Tibial nerve (tissue), 4 donors: ENCODE measurements at regions not wholly inside any gene's neighbourhood (a gene's known extent, or its start where the extent isn't known, plus 50 kb on each side); places are given as distances from the start of the nearest gene placed in this dataset.

Experiments used
- DNase-seq, 2 donors: peaks; one replicate each; pipeline ENCODE4 v3.0.0-alpha.2; 2019; ENCODE audit warnings: low spot score in 2 of 2
- H3K27ac ChIP-seq, 4 donors: fragments of 200-600 bp; sonication (generic) in 3 of 4; one replicate each; pipeline ENCODE4 v1.5.1; 2017 to 2019; ENCODE audit warnings: mild to moderate bottlenecking in 1 of 4
- H3K27me3 ChIP-seq, 2 donors: fragments of 200-600 bp; sonication (generic) in 1 of 2; one replicate each; pipeline versions ENCODE4 v1.5.1 to v1.6.0; 2017 to 2019
- H3K36me3 ChIP-seq, 3 donors: fragments of 200-600 bp; sonication (generic); one replicate each; pipeline ENCODE4 v1.5.1; 2018 to 2019
- H3K4me1 ChIP-seq, 4 donors: fragments of 200-600 bp; sonication (generic) in 3 of 4; one replicate each; pipeline ENCODE4 v1.5.1; 2017 to 2019
- H3K4me3 ChIP-seq, 4 donors: fragments of 200-600 bp; sonication (generic) in 3 of 4; one replicate each; pipeline ENCODE4 v1.5.1; 2017 to 2019; ENCODE audit warnings: mild to moderate bottlenecking in 1 of 4, moderate library complexity in 1 of 4
- H3K9me3 ChIP-seq, 4 donors: fragments of 200-600 bp; sonication (generic) in 3 of 4; one replicate each; pipeline ENCODE4 v1.5.1; 2017 to 2019
- EP300 ChIP-seq, 2 donors: sonication (generic); formaldehyde crosslinking; IDR thresholded peaks; one replicate each; pipeline ENCODE4 v1.6.1; 2017; ENCODE audit warnings: antibody characterized with exemption in 2 of 2, mild to moderate bottlenecking in 1 of 2
- POLR2A ChIP-seq, 2 donors: fragments of 450-650 bp; IDR thresholded peaks; one replicate each; pipeline ENCODE4 v1.6.1; 2017; ENCODE audit warnings: antibody characterized with exemption in 2 of 2, mild to moderate bottlenecking in 2 of 2, moderate library complexity in 2 of 2
- WGBS, 2 donors: methylation state at CpG; one replicate each; pipeline ENCODE4 v1.1.5; 2018; 5-methylcytosine and 5-hydroxymethylcytosine counted together
- TF ChIP-seq, protein P1 (sequence below), 5 experiments: fragments of 200-600 bp in 3 of 5; fragments of 450-650 bp in 2 of 5; sonication (generic) in 3 of 5; IDR thresholded peaks; one replicate each; pipeline ENCODE4 v1.5.1; 2016 to 2019; ENCODE audit warnings: antibody characterized with exemption in 5 of 5, mild to moderate bottlenecking in 3 of 5, moderate library complexity in 2 of 5

DNA sequence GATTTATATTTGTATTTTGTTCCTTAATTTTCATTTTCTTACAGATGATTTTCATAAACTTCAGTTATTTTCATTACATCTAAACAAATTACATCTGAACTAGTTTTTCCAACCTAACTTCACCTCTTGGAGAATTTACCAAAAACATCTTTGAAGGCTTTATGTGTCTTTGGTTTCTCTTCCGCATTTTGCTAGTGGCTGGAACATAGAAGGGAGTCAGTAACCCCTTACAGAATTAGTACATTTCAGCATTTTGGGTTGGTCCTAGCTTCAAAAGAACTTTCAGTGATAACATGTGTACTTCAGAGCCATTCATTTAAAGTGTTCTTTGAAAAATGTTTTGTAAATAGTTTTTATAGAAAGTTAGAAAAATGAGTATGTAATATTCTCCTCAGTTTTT is 169.8 kb upstream of the MTPN start:
- Histone ChIP-seq H3K27ac (no peak overlapping the region), H3K4me1 (no peaks in the 10 kb centered on the region), H3K9me3 (no peaks in the 10 kb centered on the region), H3K4me3 (no peak overlapping the region), H3K36me3 (no peaks in the 10 kb centered on the region), H3K27me3 (no peaks in the 10 kb centered on the region)
- no peak for DNase-seq
- WGBS, 2 donors, result 81 to 94% methylated on average over 1 of the region's 1 CpG
- TF ChIP-seq EP300 (IDR thresholded peaks at IDR 0.05), result no peak
- TF ChIP-seq, protein P1, sequence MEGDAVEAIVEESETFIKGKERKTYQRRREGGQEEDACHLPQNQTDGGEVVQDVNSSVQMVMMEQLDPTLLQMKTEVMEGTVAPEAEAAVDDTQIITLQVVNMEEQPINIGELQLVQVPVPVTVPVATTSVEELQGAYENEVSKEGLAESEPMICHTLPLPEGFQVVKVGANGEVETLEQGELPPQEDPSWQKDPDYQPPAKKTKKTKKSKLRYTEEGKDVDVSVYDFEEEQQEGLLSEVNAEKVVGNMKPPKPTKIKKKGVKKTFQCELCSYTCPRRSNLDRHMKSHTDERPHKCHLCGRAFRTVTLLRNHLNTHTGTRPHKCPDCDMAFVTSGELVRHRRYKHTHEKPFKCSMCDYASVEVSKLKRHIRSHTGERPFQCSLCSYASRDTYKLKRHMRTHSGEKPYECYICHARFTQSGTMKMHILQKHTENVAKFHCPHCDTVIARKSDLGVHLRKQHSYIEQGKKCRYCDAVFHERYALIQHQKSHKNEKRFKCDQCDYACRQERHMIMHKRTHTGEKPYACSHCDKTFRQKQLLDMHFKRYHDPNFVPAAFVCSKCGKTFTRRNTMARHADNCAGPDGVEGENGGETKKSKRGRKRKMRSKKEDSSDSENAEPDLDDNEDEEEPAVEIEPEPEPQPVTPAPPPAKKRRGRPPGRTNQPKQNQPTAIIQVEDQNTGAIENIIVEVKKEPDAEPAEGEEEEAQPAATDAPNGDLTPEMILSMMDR (IDR thresholded peaks at IDR 0.05), result no peak
- TF ChIP-seq POLR2A (IDR thresholded peaks at IDR 0.05), result no peak

- Histone ChIP-seq H3K4me1 (no peaks in the 10 kb centered on the region), H3K27me3 (no peaks in the 10 kb centered on the region), H3K9me3 (no peaks in the 10 kb centered on the region), H3K36me3 (no peaks in the 10 kb centered on the region), H3K4me3 (no peak overlapping the region), H3K27ac (no peak overlapping the region)
- TF ChIP-seq EP300 (IDR thresholded peaks at IDR 0.05) (no peak), POLR2A (IDR thresholded peaks at IDR 0.05) (no peak)
- TF ChIP-seq, protein P1 (IDR thresholded peaks at IDR 0.05), result no peak
- WGBS, 2 donors, result 90 to 96% methylated on average over 2 of the region's 2 CpGs
- DNase-seq, result no peak
Observed at GRCh38 chr7:136144182-136144581, 167.0 kb upstream of the MTPN start.

- H3K36me3 ChIP-seq, result no peaks in the 10 kb centered on the region
- no peaks in the 10 kb centered on the region for H3K9me3 ChIP-seq
- no peak overlapping the region for H3K4me3 ChIP-seq
- no peak overlapping the region for H3K27ac ChIP-seq
- no peaks in the 10 kb centered on the region for H3K27me3 ChIP-seq
- no peak for DNase-seq
- no peaks in the 10 kb centered on the region for H3K4me1 ChIP-seq
- TF ChIP-seq EP300 (IDR thresholded peaks at IDR 0.05) (no peak), POLR2A (IDR thresholded peaks at IDR 0.05) (no peak)
- TF ChIP-seq, protein P1 (IDR thresholded peaks at IDR 0.05), result no peak
Observed at GRCh38 chr7:136143271-136143670, 166.1 kb upstream of the MTPN start.

GRCh38 chr7:136142583-136142982 is 165.4 kb upstream of the MTPN start:
- no peaks in the 10 kb centered on the region for H3K4me1 ChIP-seq
- no peak for DNase-seq
- H3K27ac ChIP-seq, result no peak overlapping the region
- TF ChIP-seq, protein P1 (IDR thresholded peaks at IDR 0.05), result no peak
- no peak for TF ChIP-seq EP300 (IDR thresholded peaks at IDR 0.05)
- TF ChIP-seq POLR2A (IDR thresholded peaks at IDR 0.05), result no peak
- H3K9me3 ChIP-seq, result no peaks in the 10 kb centered on the region
- no peaks in the 10 kb centered on the region for H3K36me3 ChIP-seq
- 94 to 96% methylated on average over 2 of the region's 2 CpGs for WGBS, 2 donors
- H3K4me3 ChIP-seq, result no peak overlapping the region
- no peaks in the 10 kb centered on the region for H3K27me3 ChIP-seq

DNA sequence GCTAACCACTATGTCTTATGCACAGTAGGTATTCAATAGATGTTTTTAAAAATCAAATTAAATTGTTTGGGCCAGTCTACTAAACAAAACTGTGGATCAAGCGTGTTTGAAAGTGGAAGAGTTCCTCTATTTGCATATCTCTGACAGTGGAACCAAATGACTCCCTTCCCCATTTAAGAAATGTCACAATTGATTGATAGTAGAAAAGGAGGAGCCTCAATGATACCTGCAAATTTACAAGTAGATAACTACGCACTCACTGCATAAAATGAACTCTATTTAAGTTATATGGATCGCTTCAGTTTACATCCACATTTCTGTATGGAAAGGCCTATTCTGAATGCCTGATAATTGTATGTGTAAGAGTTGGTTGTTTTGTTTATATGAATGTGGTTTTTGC is 163.3 kb upstream of the MTPN start:
- H3K27me3 ChIP-seq, result peaks cover 0 to 2% of the 10 kb centered on the region in 2 donors
- no peaks in the 10 kb centered on the region for H3K4me1 ChIP-seq
- no peaks in the 10 kb centered on the region for H3K9me3 ChIP-seq
- no peaks in the 10 kb centered on the region for H3K36me3 ChIP-seq
- TF ChIP-seq POLR2A (IDR thresholded peaks at IDR 0.05), result no peak
- no peak for TF ChIP-seq EP300 (IDR thresholded peaks at IDR 0.05)
- TF ChIP-seq, protein P1 (IDR thresholded peaks at IDR 0.05), result no peak
- H3K27ac ChIP-seq, result no peak overlapping the region
- 95 to 96% methylated on average over 3 of the region's 3 CpGs for WGBS, 2 donors
- H3K4me3 ChIP-seq, result no peak overlapping the region
- DNase-seq, result no peak
